ENCODE measurements at regions not wholly inside any gene's neighbourhood (a gene's known extent, or its start where the extent isn't known, plus 50 kb on each side); places are given as distances from the start of the nearest gene placed in this dataset.

DNA sequence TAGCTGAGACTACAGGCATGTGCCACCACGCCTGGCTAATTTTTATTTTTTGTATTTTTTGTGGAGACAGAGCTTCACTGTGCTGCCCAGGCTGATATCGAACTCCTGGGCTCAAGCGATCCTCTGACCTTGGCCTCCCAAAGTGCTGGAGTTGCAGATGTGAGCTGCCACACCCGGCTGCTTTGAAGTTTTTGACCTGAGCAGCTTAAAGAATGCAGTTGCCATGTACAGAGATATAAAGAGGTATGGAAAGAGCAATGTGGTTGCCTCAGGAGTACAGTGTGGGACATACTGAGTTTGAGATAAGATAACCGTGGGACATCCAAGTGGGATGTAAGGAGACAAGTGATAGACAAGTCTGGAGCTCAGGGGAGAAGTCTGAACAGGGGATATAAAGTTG is 82.7 kb upstream of the LSM14A start:
- TF ChIP-seq EGR1 (IDR thresholded peaks at IDR 0.05) (no peak), CREB1 (IDR thresholded peaks at IDR 0.05; ENCODE audit: low read depth) (no peak), RAD21 (IDR thresholded peaks at IDR 0.05; ENCODE audit: low read depth) (no peak), FOXM1 (IDR thresholded peaks at IDR 0.05; ENCODE audit: borderline replicate concordance, low read depth) (no peak), CEBPB (IDR thresholded peaks at IDR 0.05) (no peak), ZBTB7A (IDR thresholded peaks at IDR 0.05; ENCODE audit: low read depth) (no peak), EP300 (IDR thresholded peaks at IDR 0.05; ENCODE audit: borderline replicate concordance) (no peak), TEAD4 (IDR thresholded peaks at IDR 0.05) (no peak), TCF12 (IDR thresholded peaks at IDR 0.05; ENCODE audit: low read depth) (no peak), YY1 (IDR thresholded peaks at IDR 0.05; ENCODE audit: low read depth) (no peak), NFIC (IDR thresholded peaks at IDR 0.05) (no peak), TAF1 (IDR thresholded peaks at IDR 0.05; ENCODE audit: low read depth) (no peak)
- TF ChIP-seq, protein P1, sequence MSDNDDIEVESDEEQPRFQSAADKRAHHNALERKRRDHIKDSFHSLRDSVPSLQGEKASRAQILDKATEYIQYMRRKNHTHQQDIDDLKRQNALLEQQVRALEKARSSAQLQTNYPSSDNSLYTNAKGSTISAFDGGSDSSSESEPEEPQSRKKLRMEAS (IDR thresholded peaks at IDR 0.05): no peak
- TF ChIP-seq, protein P2, sequence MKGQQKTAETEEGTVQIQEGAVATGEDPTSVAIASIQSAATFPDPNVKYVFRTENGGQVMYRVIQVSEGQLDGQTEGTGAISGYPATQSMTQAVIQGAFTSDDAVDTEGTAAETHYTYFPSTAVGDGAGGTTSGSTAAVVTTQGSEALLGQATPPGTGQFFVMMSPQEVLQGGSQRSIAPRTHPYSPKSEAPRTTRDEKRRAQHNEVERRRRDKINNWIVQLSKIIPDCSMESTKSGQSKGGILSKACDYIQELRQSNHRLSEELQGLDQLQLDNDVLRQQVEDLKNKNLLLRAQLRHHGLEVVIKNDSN (IDR thresholded peaks at IDR 0.05): no peak
- TF ChIP-seq, protein P3, sequence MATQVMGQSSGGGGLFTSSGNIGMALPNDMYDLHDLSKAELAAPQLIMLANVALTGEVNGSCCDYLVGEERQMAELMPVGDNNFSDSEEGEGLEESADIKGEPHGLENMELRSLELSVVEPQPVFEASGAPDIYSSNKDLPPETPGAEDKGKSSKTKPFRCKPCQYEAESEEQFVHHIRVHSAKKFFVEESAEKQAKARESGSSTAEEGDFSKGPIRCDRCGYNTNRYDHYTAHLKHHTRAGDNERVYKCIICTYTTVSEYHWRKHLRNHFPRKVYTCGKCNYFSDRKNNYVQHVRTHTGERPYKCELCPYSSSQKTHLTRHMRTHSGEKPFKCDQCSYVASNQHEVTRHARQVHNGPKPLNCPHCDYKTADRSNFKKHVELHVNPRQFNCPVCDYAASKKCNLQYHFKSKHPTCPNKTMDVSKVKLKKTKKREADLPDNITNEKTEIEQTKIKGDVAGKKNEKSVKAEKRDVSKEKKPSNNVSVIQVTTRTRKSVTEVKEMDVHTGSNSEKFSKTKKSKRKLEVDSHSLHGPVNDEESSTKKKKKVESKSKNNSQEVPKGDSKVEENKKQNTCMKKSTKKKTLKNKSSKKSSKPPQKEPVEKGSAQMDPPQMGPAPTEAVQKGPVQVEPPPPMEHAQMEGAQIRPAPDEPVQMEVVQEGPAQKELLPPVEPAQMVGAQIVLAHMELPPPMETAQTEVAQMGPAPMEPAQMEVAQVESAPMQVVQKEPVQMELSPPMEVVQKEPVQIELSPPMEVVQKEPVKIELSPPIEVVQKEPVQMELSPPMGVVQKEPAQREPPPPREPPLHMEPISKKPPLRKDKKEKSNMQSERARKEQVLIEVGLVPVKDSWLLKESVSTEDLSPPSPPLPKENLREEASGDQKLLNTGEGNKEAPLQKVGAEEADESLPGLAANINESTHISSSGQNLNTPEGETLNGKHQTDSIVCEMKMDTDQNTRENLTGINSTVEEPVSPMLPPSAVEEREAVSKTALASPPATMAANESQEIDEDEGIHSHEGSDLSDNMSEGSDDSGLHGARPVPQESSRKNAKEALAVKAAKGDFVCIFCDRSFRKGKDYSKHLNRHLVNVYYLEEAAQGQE (IDR thresholded peaks at IDR 0.05; ENCODE audit: low read depth): no peak

DNA sequence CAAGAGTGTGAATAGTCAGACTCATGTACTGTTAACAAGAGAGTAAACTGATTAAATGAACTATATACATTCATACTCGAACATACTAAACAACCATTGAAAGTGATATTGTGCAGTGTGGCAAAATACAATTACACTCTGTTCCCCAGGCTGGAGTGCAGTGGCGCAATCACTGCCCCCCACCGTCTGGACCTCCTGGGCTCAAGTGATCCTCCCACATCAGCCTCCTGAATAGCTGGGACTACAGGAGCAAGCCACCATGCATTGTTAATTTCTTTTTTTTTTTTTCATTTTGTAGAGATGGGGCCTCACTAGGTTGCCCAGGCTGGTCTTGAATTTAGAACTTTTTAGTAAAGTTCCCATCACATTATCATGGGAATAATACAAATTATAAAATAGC is 77.3 kb upstream of the LSM14A start:
- no peak for TF ChIP-seq FOXM1 (IDR thresholded peaks at IDR 0.05; ENCODE audit: borderline replicate concordance, low read depth)
- TF ChIP-seq, protein P2 (IDR thresholded peaks at IDR 0.05): no peak
- no peak for TF ChIP-seq CREB1 (IDR thresholded peaks at IDR 0.05; ENCODE audit: low read depth)
- no peak for TF ChIP-seq EGR1 (IDR thresholded peaks at IDR 0.05)
- no peak for TF ChIP-seq NFIC (IDR thresholded peaks at IDR 0.05)
- no peak for TF ChIP-seq RAD21 (IDR thresholded peaks at IDR 0.05; ENCODE audit: low read depth)
- TF ChIP-seq, protein P1 (IDR thresholded peaks at IDR 0.05): no peak
- TF ChIP-seq TEAD4 (IDR thresholded peaks at IDR 0.05): no peak
- no peak for TF ChIP-seq TAF1 (IDR thresholded peaks at IDR 0.05; ENCODE audit: low read depth)
- TF ChIP-seq CEBPB (IDR thresholded peaks at IDR 0.05): no peak
- no peak for TF ChIP-seq ZBTB7A (IDR thresholded peaks at IDR 0.05; ENCODE audit: low read depth)
- TF ChIP-seq TCF12 (IDR thresholded peaks at IDR 0.05; ENCODE audit: low read depth): no peak
- TF ChIP-seq YY1 (IDR thresholded peaks at IDR 0.05; ENCODE audit: low read depth): no peak

DNA sequence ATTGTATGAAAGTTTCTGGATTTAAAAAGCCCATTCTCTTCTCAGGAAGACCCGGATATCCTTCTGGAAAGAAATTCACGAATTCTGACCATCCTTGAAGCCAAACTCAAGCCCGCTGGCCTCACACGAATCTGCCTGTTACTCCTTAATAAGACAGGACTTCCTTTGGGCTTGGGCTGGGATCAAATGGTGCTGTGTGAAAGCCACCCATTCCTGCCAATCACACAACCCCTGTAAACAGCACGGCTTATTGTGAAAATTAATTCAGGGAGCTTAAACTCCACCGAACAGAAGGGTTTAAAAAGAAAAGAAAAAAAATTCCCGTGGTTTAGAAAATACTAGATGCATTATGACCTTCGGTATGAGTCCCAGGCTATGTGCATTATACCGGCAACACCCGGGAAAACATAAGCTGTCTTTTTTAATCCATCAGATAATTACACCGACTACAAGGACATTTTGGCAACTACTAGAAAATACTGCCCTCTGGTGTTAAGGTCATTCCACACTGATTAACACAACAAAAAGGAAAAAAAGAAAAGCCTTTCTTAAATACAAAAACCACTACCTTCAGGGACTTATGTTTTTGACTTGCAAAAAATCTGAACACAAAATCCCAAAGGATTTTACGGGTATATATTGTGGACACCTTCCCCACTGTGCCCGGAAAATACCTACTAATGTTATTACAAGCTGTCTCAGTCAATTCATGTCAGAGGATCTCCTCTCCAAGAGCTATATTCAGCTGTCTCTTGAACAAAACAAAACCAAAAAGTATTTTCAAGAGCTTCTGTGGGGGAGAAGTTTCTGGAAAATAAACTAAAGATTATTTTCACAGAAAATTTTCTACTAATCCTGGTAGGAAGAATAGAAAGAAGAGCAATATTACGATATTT is 76.0 kb upstream of the LSM14A start:
- no peak for TF ChIP-seq YY1 (IDR thresholded peaks at IDR 0.05; ENCODE audit: low read depth)
- peak; percentile 66 for TF ChIP-seq RAD21 (IDR thresholded peaks at IDR 0.05; ENCODE audit: low read depth)

DNA sequence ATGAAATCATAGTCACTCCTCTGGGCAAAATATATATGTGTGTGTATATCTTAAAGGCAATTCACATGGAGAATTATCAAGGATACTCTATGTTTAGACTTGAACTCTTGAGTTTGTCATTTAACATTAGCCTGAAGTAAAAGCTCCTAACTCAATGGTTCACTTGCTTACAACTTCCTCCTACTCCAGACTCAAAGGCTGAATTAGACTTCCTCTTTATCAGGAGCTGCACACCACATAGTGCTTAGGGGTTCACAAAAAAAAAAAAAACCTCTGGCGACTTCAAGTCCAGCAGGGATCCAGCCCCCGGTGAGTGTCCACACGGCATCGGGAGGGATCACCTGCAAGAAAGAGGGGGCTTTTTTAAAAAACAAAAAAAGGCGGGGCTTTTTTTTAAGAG is 68.2 kb upstream of the LSM14A start:
- TF ChIP-seq TAF1 (IDR thresholded peaks at IDR 0.05; ENCODE audit: low read depth) (no peak), EP300 (IDR thresholded peaks at IDR 0.05; ENCODE audit: borderline replicate concordance) (no peak), NFIC (IDR thresholded peaks at IDR 0.05) (no peak), FOXM1 (IDR thresholded peaks at IDR 0.05; ENCODE audit: borderline replicate concordance, low read depth) (no peak)

DNA sequence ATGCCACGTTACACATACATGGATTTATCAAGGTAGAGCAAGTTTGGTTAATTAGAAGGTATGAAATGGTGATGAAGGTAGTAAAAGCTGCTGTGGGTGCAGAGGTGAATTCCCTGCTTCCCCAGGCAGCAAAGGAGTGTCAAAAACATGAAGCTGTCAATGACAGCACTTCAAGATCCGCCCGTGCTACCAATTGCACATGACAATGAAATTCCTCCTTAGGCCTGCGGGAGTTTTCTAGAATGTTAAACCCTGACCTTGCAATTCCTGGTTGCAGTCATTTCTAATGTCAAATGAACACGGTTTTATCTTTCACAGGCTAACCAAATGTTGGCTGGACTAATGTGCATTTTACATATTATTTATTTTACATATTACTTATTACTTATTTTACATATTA is 67.7 kb upstream of the LSM14A start:
- TF ChIP-seq RAD21 (IDR thresholded peaks at IDR 0.05; ENCODE audit: low read depth) (no peak), FOXM1 (IDR thresholded peaks at IDR 0.05; ENCODE audit: borderline replicate concordance, low read depth) (no peak), CEBPB (IDR thresholded peaks at IDR 0.05) (no peak), NFIC (IDR thresholded peaks at IDR 0.05) (no peak), CREB1 (IDR thresholded peaks at IDR 0.05; ENCODE audit: low read depth) (no peak), TCF12 (IDR thresholded peaks at IDR 0.05; ENCODE audit: low read depth) (no peak), EP300 (IDR thresholded peaks at IDR 0.05; ENCODE audit: borderline replicate concordance) (no peak), TEAD4 (IDR thresholded peaks at IDR 0.05) (no peak), ZBTB7A (IDR thresholded peaks at IDR 0.05; ENCODE audit: low read depth) (no peak), EGR1 (IDR thresholded peaks at IDR 0.05) (no peak), YY1 (IDR thresholded peaks at IDR 0.05; ENCODE audit: low read depth) (no peak)
- TF ChIP-seq, protein P3 (IDR thresholded peaks at IDR 0.05; ENCODE audit: low read depth): no peak
- TF ChIP-seq, protein P2 (IDR thresholded peaks at IDR 0.05): no peak
- TF ChIP-seq, protein P1 (IDR thresholded peaks at IDR 0.05): no peak

Data from Ishikawa (cell line).